Fibroblast of the conjunctiva (primary cell): ENCODE measurements at regions not wholly inside any gene's neighbourhood (a gene's known extent, or its start where the extent isn't known, plus 50 kb on each side); places are given as distances from the start of the nearest gene placed in this dataset.

Experiments
- DNase-seq: peaks from one replicate; pipeline ENCODE4 v3.0.0-alpha.2; 2010; ENCODE audit warnings: low read depth

DNA sequence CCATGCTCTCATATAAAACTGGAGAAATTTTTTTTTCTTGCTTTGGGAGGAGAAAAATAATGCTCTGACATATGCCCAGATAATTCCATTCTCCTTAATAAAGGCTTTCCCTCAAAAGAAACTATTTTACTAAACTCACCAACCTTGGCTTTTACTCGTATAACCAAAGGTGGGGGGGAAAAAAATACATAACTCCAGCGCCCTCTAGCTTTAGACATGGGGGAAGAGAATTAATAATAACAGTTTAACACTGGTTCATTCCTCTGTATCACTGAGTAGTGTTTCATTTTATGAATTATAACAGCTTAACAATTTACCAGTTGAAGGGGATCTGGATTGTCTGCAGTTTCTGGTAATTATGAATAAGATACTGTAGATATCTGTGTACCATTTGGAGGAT is 1226.1 kb downstream of the GRIK2 start:
- DNase-seq: no peak

- no peak for DNase-seq
Measured at GRCh38 chr6:102582569-102582968, 1189.1 kb downstream of the GRIK2 start.

DNA sequence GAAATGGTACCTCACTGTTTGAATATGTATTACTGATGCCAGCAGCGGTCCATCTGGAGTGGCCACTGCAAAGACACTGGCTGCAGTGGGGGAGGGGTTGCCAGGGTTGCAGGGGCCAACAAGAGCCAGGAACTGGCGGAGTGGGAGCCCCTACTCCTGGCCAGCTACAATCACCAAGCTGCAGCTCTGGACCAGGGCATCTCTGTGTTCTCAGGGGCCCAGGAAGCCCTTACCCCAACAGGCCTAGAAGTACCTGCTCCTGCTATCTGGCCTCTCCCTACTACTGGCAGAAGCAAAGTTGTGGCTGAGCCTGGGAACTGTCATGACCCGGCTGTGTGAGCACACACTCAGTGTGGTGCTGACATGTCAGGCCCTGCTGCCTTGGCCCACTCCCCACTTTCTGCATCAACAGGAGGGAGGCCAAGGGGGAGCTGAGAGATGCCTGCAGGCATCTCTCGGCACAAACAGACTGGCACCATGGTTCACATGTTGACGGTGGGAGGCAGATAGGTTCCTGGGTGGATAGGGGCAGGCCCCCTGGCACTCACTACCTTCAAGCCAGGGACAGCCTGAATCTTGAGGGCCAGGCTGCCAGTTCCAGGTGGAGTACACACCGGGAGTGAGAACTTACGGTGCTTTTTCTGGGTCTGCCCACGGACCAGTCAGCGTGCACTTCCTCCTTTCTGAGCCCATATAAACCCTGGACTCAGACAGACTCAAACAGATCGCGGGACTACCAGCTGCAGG is 1188.0 kb downstream of the GRIK2 start:
- DNase-seq: no peak

DNA sequence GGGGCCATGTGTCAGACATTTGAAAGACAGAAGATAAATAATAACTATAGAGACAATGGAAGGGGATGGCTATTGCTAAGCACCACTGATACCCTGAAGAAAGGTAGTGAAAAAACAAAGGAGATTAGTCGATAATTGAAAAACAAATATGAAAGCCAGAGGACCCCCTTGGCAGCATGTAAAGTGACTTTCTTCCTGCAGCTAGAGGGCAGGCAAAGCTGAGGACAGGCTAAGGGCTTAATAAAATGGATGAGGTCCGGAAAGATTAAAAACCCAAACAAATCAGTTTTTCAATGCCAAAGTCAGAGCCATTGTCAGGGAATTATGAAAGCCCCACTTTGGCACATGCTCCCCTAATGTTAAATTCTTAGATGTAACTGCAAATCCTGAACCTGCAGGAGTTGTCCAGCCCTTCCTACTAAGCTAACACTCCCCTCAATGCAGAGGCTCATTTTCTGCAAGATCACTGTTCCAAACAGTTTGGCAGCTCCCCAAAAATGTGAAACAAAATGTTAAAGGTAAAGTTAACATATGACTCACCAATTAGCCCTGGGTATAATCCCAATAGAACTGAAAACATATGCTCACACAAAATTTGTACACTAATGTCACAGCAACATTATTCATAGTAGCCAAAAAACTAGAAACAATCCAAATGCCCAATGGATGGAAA is 1177.9 kb downstream of the GRIK2 start:
- peak; percentile 29 for DNase-seq

- no peak for DNase-seq
Measured at GRCh38 chr6:102562713-102563112, 1169.2 kb downstream of the GRIK2 start.

- no peak for DNase-seq
Measured at GRCh38 chr6:102553214-102553613, 1159.7 kb downstream of the GRIK2 start.

DNA sequence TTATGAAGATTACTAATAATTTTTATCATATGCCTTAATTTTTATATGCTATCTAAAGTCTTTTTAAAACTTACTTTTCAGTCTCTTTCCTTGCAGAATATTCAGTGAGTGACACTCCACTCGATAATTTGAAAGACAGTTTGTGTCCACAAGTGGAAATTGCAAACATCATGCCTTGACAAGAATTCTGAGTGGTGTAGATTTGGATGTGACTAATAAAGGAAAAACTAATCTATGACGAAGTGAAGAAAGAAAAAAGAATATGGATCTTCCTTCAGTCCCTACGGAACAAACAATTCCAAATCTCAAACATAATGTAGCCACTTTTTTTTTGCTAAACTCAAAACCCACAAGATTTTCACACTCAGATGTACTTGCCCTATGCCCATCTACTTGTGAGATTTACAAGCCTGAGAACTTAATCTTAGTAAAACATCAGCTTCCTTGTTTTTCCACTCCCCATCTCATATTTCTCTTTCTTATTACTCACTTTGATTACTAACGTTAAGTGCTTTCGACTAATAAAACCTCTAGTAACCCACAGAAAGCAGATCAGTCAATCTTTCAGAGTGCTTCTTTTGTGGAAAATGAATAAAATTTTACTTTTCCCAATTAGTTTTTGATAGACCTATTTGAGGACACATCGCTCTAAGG is 1155.8 kb downstream of the GRIK2 start:
- no peak for DNase-seq

- DNase-seq: no peak
Measured at GRCh38 chr6:102525336-102525735, 1131.8 kb downstream of the GRIK2 start.

DNA sequence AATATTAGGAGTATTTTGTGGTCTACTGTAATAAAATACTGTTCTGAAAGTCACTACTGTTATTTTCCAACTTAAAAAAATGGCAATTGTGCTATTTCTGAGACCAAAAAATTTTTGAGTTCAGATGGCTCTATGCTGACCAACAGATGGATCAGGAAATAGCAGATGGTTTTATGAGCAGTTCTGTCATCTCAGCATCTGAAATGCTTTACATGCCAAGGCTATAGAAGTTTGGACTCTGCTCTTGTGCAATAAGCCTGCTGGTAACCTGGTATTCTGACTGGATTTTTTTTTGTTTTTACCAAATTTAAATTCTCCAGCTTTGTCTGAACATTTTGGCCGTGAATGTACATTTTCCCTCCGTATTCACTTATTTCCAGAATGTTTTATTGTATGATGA is 1127.5 kb downstream of the GRIK2 start:
- DNase-seq: no peak

- DNase-seq: no peak
Measured at GRCh38 chr6:102517506-102517905, 1124.0 kb downstream of the GRIK2 start.

- DNase-seq: no peak
Measured at GRCh38 chr6:102501615-102502014, 1108.1 kb downstream of the GRIK2 start.

- no peak for DNase-seq
Measured at GRCh38 chr6:102494808-102495207, 1101.3 kb downstream of the GRIK2 start.

DNA sequence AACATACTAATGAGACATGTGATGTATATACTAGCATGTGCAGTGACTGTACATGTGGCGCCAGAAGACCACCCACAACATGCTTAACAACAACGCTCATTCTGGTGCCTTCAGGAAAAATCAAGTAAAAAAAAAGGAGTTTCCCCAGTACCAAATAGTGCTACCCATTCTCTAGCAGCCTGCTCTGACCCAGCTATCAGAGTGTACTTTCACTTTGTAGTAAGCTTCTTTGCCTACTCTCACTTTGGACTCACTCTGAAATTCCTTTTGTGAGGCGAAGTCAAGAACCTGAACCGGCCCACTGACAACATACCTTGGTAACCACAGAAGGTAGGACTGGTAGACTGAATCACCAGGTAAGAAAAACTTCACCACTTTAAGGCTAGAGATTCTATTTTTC is 1100.0 kb downstream of the GRIK2 start:
- DNase-seq: no peak

DNA sequence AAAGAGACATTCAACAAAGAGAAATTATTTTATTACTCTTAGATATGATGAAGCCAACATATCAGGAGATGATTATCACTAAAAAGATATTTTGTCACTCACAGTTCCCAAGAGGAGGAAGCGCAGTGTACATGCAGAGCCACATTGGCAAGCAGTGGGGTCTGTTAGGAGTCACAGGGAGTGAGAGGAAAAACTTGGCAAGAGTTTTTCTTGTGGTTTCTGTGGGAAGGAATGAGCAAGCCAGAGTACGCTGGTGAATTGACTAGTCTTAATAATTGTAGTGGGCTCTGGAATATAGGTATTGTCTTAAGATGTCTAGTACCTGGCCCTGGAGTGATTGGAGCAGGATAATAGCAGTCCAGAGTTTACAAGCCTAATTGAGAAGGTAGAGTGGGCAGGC is 1095.2 kb downstream of the GRIK2 start:
- peak; percentile 2 for DNase-seq

GRCh38 chr6:102485480-102485879 is 1092.0 kb downstream of the GRIK2 start:
- no peak for DNase-seq

DNA sequence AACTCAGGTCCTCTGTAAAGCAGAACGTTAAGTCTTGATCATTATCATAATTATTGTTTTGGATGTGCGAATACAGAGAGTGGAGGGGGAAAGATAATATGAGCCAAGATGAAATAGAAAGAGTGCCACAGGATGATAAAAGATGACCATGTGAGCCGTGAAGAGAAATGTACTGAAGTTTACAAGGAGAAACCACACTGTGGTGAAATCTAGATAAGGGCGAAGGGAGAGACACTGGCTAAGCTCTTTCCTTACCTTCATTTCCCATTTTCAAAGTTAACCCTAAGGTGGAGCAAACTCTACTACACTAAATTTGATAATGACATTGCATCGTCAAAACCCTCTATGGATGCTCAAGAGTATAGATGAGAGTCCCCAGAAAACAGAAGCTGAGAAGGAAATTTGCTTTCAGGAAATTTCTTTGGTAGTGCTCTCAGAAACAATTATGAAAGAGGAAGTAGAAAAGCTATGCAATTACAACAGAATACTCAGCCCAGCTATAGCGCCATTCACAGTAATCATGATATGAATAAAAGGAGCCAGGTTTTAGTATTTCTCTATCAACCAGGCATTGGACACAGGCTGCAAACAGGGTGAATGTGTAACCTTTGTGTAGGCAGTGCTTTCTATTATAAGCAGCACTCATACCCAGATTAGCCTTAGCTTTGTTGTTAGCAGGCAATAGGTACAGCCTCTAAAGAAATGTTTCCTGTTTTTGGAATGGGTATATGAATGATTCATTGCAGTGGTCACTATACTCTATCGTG is 1080.7 kb downstream of the GRIK2 start:
- no peak for DNase-seq

GRCh38 chr6:102458990-102459389 is 1065.5 kb downstream of the GRIK2 start:
- DNase-seq: no peak

DNA sequence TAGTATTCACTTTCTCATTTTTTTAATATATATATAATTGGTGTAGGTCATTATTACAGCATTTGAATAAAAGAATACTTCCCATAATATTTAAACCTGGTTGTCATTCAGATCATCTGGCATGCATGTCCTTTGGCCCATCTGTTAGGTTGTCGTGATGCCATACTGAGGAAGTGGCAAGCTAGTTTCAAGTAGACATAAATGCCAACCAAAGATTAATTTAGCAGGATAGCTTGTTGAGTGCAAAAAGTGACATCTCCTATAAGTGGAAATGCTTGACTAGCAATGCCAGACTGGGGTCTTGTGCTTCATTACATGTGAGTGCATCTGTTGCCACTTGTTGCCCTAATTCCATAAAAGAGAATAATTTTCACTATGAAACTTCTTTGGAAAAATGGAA is 1044.7 kb downstream of the GRIK2 start:
- DNase-seq: no peak

DNA sequence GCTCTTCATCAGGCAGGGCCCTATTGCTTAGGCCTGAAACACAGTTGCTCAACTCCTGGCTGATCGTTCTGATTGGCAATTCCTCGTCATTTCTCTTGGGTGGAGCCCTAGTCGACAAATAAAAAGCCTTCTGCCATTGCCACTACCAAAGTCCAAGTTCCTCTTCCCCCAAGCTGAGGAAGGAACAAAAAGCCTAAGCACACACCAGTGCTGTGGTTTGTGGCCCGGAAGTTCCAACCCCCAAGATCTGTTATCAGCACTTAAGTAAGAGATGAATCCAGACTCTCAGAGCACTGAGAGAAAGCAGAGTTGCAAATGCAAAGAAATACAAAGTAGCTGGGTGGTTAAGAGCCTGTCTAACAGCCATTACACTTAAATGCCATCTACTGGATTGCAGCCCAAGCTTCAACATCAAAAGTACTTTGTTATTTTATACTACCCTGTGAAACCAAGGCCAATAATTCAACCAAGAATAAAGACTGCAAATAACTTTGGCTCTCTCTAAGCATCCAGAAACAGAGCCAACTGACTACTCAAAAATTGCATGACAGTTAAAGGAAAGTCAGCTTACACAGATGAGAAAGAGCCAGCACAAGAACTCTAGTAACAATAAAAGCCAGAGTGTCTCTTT is 1024.0 kb downstream of the GRIK2 start:
- DNase-seq: no peak

- DNase-seq: no peak
Measured at GRCh38 chr6:102415891-102416290, 1022.4 kb downstream of the GRIK2 start.

- no peak for DNase-seq
Measured at GRCh38 chr6:102411796-102412195, 1018.3 kb downstream of the GRIK2 start.
